Nephron progenitor cell (in vitro differentiated cells): ENCODE measurements at regions not wholly inside any gene's neighbourhood (a gene's known extent, or its start where the extent isn't known, plus 50 kb on each side); places are given as distances from the start of the nearest gene placed in this dataset.

Experiments
- DNase-seq: peaks from one replicate; pipeline ENCODE4 v3.0.0; 2021
- H3K27ac Mint-ChIP-seq: 2 replicates; pipeline ENCODE4 v1.8.0; 2021; ENCODE audit warnings: mild to moderate bottlenecking, moderate library complexity, mixed read lengths
- H3K27me3 Mint-ChIP-seq: 2 replicates; pipeline ENCODE4 v1.8.0; 2021; ENCODE audit warnings: mild to moderate bottlenecking, low read depth, mixed read lengths; ENCODE audit not compliant: poor library complexity
- H3K36me3 Mint-ChIP-seq: 2 replicates; pipeline ENCODE4 v1.8.0; 2021; ENCODE audit warnings: low read depth, mixed read lengths
- H3K4me1 Mint-ChIP-seq: 2 replicates; pipeline ENCODE4 v1.8.0; 2021; ENCODE audit warnings: mixed read lengths
- H3K4me3 Mint-ChIP-seq: 2 replicates; pipeline ENCODE4 v1.8.0; 2021; ENCODE audit warnings: mild to moderate bottlenecking, moderate library complexity, mixed read lengths
- H3K9me3 Mint-ChIP-seq: 2 replicates; pipeline ENCODE4 v1.8.0; 2021; ENCODE audit warnings: mild to moderate bottlenecking, moderate library complexity, mixed read lengths
- TF ChIP-seq, protein P1 (sequence below): fragments of 200-600 bp; sonication (generic); IDR thresholded peaks from 2 replicates; pipeline ENCODE4 v1.5.0; 2021; ENCODE audit warnings: antibody characterized with exemption

DNA sequence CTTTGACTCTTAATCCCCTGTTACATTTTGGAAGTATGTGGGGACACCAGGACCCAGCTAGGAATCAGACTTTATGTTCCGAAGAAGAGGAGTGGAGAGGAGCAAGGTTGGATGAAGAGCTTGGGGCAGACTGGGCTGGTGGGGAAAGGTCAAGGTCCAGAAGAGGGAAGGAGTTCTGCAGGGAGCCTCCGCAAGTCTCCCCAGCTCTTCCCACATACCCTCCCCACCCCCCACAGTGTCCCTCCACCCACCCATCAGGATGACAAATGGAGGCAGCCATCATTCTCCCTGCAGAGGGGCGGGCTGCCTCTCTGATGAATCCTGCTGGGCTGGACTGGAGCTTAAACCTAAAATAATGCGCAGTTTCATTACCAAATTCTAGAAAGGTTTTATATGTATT is 77.2 kb downstream of the ACKR3 start:
- Mint-ChIP-seq H3K9me3 (peaks cover 37% of the 10 kb centered on the region), H3K4me3 (no peak overlapping the region), H3K4me1 (peaks cover 7% of the 10 kb centered on the region), H3K27me3 (peaks cover 12% of the 10 kb centered on the region), H3K27ac (no peak overlapping the region), H3K36me3 (peaks cover 13% of the 10 kb centered on the region)
- DNase-seq = no peak
- TF ChIP-seq, protein P1, sequence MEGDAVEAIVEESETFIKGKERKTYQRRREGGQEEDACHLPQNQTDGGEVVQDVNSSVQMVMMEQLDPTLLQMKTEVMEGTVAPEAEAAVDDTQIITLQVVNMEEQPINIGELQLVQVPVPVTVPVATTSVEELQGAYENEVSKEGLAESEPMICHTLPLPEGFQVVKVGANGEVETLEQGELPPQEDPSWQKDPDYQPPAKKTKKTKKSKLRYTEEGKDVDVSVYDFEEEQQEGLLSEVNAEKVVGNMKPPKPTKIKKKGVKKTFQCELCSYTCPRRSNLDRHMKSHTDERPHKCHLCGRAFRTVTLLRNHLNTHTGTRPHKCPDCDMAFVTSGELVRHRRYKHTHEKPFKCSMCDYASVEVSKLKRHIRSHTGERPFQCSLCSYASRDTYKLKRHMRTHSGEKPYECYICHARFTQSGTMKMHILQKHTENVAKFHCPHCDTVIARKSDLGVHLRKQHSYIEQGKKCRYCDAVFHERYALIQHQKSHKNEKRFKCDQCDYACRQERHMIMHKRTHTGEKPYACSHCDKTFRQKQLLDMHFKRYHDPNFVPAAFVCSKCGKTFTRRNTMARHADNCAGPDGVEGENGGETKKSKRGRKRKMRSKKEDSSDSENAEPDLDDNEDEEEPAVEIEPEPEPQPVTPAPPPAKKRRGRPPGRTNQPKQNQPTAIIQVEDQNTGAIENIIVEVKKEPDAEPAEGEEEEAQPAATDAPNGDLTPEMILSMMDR = no peak

DNA sequence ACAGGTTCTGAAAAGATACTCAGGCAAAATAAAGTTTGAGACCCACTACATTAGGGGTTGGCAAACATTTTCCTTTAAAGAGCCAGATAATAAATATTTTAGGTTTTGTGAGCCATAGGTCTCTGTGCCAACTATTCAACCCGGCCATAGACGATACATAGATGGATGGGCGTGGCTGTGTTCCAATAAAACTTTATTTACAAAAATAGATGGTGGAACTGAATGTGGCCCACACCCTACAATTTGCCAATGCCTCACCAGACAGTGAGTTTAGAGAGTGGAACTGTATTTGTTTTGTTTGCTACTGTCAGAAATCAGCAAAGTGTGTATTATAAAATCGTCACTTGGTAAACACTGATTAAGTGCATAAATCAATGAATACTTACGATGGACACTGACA is 78.0 kb downstream of the ACKR3 start:
- TF ChIP-seq, protein P1 = no peak
- no peak overlapping the region for H3K4me3 Mint-ChIP-seq
- H3K9me3 Mint-ChIP-seq = peaks cover 29% of the 10 kb centered on the region
- DNase-seq = no peak
- H3K27ac Mint-ChIP-seq = no peak overlapping the region
- H3K4me1 Mint-ChIP-seq = peaks cover 7% of the 10 kb centered on the region
- H3K27me3 Mint-ChIP-seq = peaks cover 10% of the 10 kb centered on the region
- peaks cover 13% of the 10 kb centered on the region for H3K36me3 Mint-ChIP-seq

DNA sequence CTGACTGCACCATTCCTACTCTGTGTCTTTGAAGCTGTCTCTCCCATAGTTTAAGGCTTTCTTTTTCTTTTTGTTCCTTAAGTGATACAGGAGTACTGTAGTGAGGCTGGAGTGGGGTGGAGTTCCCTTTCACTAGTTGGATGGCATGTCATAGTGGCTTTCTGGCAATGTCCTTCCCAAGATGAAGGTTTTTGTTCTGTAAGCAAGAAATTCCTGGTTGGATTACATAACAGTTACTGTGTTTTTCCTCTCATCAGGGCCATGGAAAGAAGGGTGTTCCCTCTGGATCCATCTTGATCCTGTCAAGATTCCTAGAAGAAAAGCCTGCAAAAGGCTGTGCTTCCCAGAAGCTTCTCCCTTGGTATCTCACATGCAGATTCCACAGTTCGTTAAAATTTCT is 84.2 kb downstream of the ACKR3 start:
- Mint-ChIP-seq H3K4me1 (peaks cover 32% of the 10 kb centered on the region), H3K4me3 (no peak overlapping the region), H3K27me3 (peaks cover 8% of the 10 kb centered on the region), H3K9me3 (peaks cover 21% of the 10 kb centered on the region), H3K27ac (peak overlapping the region; percentile 7), H3K36me3 (peaks cover 10% of the 10 kb centered on the region)
- no peak for DNase-seq
- TF ChIP-seq, protein P1 = no peak

DNA sequence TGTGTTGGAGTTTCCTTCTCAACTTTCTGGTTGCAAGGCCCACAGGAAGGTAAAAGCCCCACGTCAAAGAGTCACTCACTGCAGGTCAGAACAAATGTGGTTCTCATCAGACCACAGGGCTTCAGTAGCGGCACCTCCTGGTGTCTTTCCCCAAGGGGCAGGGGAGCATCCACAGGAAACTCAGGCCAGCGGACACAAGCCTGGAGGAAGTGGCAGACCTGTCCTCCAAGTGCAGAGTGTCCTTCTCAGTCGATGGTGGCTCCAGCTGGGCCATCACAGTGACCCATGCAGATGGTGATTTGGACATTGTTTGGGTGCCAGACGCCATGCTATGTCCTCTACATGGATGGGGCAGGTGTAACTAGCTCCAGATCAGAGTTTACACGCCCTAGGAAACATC is 84.9 kb downstream of the ACKR3 start:
- H3K27me3 Mint-ChIP-seq = peaks cover 8% of the 10 kb centered on the region
- peaks cover 10% of the 10 kb centered on the region for H3K36me3 Mint-ChIP-seq
- peaks cover 18% of the 10 kb centered on the region for H3K9me3 Mint-ChIP-seq
- H3K4me1 Mint-ChIP-seq = peaks cover 38% of the 10 kb centered on the region
- H3K4me3 Mint-ChIP-seq = no peak overlapping the region
- H3K27ac Mint-ChIP-seq = no peak overlapping the region
- no peak for DNase-seq
- TF ChIP-seq, protein P1 = no peak

DNA sequence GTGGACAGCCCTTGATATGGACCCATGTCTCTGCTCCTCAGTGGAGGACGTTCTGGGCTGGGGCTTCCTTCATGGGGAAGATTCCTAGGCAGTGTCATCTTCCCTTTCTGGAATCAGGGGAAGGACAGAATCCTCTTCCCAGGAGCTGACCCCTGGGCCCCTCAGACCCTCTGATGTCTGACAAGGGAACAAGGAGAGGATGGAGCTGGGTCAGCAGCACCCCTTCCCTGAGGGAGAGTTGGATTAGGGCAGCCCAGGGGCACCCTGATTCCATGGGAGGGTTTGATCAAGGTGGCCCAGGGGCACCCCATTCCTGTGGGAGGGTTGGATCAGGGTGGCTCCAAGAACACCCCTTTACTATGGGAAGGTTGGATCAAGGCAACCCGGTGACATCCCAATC is 86.5 kb downstream of the ACKR3 start:
- Mint-ChIP-seq H3K9me3 (peaks cover 11% of the 10 kb centered on the region), H3K27me3 (peaks cover 9% of the 10 kb centered on the region), H3K27ac (no peak overlapping the region), H3K4me3 (no peak overlapping the region), H3K36me3 (peaks cover 4% of the 10 kb centered on the region), H3K4me1 (peaks cover 55% of the 10 kb centered on the region)
- DNase-seq = no peak
- TF ChIP-seq, protein P1 = no peak

DNA sequence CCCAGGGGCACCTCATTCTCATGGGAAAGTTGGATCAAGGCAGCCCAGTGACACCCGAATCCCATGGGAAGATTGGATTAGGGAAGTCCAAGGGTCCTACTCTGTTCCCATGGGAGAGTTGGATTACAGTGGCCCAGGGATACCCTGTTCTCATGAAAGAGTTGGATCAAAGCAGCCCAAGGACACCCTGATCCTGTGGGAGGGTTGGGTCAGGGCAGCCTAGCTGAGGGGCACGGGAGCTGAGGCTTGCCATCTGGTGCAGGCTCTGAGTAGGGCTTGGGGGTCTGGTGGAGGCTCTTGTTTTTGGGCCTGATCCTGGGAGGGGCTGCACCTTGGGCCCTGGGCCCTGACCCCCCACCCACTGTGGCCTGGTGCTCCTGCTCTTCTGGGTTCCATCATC is 87.1 kb downstream of the ACKR3 start:
- H3K4me3 Mint-ChIP-seq = no peak overlapping the region

More for the DNA sequence above, 87.1 kb downstream of the ACKR3 start:
- H3K27ac Mint-ChIP-seq = no peak overlapping the region
- H3K27me3 Mint-ChIP-seq = peaks cover 10% of the 10 kb centered on the region
- H3K36me3 Mint-ChIP-seq = peaks cover 4% of the 10 kb centered on the region
- TF ChIP-seq, protein P1 = no peak
- DNase-seq = no peak
- H3K9me3 Mint-ChIP-seq = peaks cover 11% of the 10 kb centered on the region
- H3K4me1 Mint-ChIP-seq = peaks cover 61% of the 10 kb centered on the region
